HEK293 (cell line): ENCODE measurements at regions not wholly inside any gene's neighbourhood (a gene's known extent, or its start where the extent isn't known, plus 50 kb on each side); places are given as distances from the start of the nearest gene placed in this dataset.

Experiments used
- KLF16 ChIP-seq: fragments of 450-650 bp; formaldehyde crosslinking; IDR thresholded peaks from 2 replicates; pipeline ENCODE4 v1.5.1; 2017; ENCODE audit warnings: missing biosample characterization, missing genetic modification characterization
- MYNN ChIP-seq: fragments of 450-650 bp; formaldehyde crosslinking; IDR thresholded peaks from 2 replicates; pipeline ENCODE4 v1.5.1; 2016; ENCODE audit warnings: missing biosample characterization, missing genetic modification characterization, borderline replicate concordance
- YY1 ChIP-seq: fragments of 450-650 bp; formaldehyde crosslinking; IDR thresholded peaks from 2 replicates; pipeline ENCODE4 v1.5.1; 2018; ENCODE audit warnings: missing biosample characterization, missing genetic modification characterization
- ZNF785 ChIP-seq: fragments of 450-650 bp; formaldehyde crosslinking; IDR thresholded peaks from 2 replicates; pipeline ENCODE4 v1.5.1; 2016; ENCODE audit warnings: missing biosample characterization, missing genetic modification characterization
- TF ChIP-seq, protein P1 (sequence below): fragments of 450-650 bp; formaldehyde crosslinking; IDR thresholded peaks from 2 replicates; pipeline ENCODE4 v1.5.1; 2016; ENCODE audit warnings: missing biosample characterization, missing genetic modification characterization
- TF ChIP-seq, protein P2 (sequence below): fragments of 450-650 bp; formaldehyde crosslinking; IDR thresholded peaks from 2 replicates; pipeline ENCODE4 v1.5.1; 2016; ENCODE audit warnings: missing biosample characterization, missing genetic modification characterization, low read depth

DNA sequence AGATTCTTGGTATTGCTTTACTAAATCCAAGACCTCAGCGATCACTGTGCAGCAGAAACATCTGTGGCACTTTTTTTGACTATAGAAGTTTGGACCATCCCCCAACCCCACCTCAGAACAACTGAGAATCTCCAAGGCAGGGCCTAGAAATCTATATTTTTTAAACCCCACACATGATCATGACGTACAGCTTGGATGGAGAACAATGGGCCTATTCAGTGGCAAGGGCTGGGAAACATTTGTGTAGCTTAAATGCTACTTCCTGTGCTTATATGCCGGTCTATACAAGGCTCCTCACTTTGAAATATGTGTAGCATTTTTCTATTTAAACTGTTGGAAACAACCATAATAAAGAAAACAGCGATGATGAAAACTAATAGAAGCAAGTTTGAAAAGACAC lies 55.1 kb upstream of the SPRED1 start:
- TF ChIP-seq, protein P1, sequence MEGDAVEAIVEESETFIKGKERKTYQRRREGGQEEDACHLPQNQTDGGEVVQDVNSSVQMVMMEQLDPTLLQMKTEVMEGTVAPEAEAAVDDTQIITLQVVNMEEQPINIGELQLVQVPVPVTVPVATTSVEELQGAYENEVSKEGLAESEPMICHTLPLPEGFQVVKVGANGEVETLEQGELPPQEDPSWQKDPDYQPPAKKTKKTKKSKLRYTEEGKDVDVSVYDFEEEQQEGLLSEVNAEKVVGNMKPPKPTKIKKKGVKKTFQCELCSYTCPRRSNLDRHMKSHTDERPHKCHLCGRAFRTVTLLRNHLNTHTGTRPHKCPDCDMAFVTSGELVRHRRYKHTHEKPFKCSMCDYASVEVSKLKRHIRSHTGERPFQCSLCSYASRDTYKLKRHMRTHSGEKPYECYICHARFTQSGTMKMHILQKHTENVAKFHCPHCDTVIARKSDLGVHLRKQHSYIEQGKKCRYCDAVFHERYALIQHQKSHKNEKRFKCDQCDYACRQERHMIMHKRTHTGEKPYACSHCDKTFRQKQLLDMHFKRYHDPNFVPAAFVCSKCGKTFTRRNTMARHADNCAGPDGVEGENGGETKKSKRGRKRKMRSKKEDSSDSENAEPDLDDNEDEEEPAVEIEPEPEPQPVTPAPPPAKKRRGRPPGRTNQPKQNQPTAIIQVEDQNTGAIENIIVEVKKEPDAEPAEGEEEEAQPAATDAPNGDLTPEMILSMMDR (tag by site-specific recombination): no peak
- no peak for TF ChIP-seq ZNF785 (tag by site-specific recombination)
- no peak for TF ChIP-seq YY1 (tag by site-specific recombination)
- TF ChIP-seq KLF16: no peak
- TF ChIP-seq, protein P2, sequence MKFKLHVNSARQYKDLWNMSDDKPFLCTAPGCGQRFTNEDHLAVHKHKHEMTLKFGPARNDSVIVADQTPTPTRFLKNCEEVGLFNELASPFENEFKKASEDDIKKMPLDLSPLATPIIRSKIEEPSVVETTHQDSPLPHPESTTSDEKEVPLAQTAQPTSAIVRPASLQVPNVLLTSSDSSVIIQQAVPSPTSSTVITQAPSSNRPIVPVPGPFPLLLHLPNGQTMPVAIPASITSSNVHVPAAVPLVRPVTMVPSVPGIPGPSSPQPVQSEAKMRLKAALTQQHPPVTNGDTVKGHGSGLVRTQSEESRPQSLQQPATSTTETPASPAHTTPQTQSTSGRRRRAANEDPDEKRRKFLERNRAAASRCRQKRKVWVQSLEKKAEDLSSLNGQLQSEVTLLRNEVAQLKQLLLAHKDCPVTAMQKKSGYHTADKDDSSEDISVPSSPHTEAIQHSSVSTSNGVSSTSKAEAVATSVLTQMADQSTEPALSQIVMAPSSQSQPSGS (tag by site-specific recombination): no peak
- TF ChIP-seq MYNN: no peak
